ENCODE measurements at regions not wholly inside any gene's neighbourhood (a gene's known extent, or its start where the extent isn't known, plus 50 kb on each side); places are given as distances from the start of the nearest gene placed in this dataset.

DNA sequence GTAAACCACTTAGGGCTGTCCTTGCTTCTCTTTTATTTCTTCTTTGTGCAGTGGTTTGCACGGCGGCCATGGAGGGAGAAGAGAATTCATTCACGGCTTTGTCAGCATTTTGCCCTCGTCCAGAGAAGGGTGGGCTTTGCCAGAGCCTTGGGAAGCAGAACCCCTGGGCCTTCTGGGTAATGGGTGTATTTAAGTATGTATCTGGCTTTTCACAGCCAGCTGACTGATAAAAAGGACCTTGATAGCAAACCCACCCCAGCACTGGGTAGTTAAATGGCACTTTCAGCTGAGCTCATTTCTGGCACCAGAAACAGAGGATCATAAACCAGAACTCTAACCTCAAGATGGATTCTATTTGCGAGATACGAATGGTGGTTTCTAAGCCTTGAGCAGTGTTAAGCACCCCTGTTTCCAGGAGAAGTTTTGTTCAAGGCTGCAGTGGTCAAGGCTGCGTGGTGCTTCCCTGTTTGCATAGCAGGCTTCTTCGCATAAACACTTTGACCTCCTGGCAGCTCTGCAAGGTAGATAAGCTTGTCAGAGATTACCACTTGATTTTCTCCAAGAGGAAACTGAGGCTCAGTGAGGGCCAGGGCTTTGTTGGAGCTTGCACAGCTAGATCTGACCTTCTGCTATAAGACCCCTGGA lies 441.6 kb upstream of the KLF4 start (continued):
- TF ChIP-seq, protein P1, sequence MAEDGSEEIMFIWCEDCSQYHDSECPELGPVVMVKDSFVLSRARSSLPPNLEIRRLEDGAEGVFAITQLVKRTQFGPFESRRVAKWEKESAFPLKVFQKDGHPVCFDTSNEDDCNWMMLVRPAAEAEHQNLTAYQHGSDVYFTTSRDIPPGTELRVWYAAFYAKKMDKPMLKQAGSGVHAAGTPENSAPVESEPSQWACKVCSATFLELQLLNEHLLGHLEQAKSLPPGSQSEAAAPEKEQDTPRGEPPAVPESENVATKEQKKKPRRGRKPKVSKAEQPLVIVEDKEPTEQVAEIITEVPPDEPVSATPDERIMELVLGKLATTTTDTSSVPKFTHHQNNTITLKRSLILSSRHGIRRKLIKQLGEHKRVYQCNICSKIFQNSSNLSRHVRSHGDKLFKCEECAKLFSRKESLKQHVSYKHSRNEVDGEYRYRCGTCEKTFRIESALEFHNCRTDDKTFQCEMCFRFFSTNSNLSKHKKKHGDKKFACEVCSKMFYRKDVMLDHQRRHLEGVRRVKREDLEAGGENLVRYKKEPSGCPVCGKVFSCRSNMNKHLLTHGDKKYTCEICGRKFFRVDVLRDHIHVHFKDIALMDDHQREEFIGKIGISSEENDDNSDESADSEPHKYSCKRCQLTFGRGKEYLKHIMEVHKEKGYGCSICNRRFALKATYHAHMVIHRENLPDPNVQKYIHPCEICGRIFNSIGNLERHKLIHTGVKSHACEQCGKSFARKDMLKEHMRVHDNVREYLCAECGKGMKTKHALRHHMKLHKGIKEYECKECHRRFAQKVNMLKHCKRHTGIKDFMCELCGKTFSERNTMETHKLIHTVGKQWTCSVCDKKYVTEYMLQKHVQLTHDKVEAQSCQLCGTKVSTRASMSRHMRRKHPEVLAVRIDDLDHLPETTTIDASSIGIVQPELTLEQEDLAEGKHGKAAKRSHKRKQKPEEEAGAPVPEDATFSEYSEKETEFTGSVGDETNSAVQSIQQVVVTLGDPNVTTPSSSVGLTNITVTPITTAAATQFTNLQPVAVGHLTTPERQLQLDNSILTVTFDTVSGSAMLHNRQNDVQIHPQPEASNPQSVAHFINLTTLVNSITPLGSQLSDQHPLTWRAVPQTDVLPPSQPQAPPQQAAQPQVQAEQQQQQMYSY (CRISPR knock-in tag; IDR thresholded peaks at IDR 0.05): no peak
- TF ChIP-seq ZNF563 (CRISPR knock-in tag; IDR thresholded peaks at IDR 0.05): no peak

GRCh38 chr9:107929443-107929842 lies 439.9 kb upstream of the KLF4 start:
- ChIA-PET CTCF (ENCODE audit: low intra/inter-chr PET ratio, low total read pairs) (no interaction called here), POLR2A (no interaction called here)
- intact Hi-C loops (cut with micrococcal nuclease; ENCODE audit: unreplicated experiment): no loop called here
- FAIRE-seq: no peak
- Histone ChIP-seq H3K4me2 (ENCODE audit: low read depth, low read length) (no peak overlapping the region), H3K9ac (ENCODE audit: insufficient read depth, low read depth, low read length) (no peak overlapping the region), H3K27me3 (ENCODE audit: control insufficient read depth in 1 of 2, insufficient read depth in 2 of 2, low read length in 2 of 2) (no peaks in the 10 kb centered on the region), H3K79me2 (ENCODE audit: insufficient read depth, low read length) (no peaks in the 10 kb centered on the region), H3K9me3 (ENCODE audit: low read length) (no peaks in the 10 kb centered on the region), H2AFZ (ENCODE audit: low read length) (no peak overlapping the region), H4K20me1 (ENCODE audit: insufficient read depth, low read length) (no peaks in the 10 kb centered on the region), H3K27ac (ENCODE audit: extremely low read length, insufficient read depth, low read length) (no peak overlapping the region), H3K36me3 (replicated peaks in 1 of 2; ENCODE audit: control insufficient read depth in 1 of 2, insufficient read depth in 2 of 2, low read length in 2 of 2) (no peaks in the 10 kb centered on the region), H3K4me1 (ENCODE audit: insufficient read depth, low read length) (no peaks in the 10 kb centered on the region), H3K4me3 (replicated peaks in 1 of 3; ENCODE audit: insufficient read depth in 1 of 3, low read depth in 2 of 3, low read length in 3 of 3) (no peak overlapping the region)
- WGBS (ENCODE audit: low lambda C conversion rate): 0% methylated on average over 1 of the region's 3 CpGs
- DNase-seq (ENCODE audit: low spot score): no peak
- no peak for ATAC-seq
- no TSS peak for BruUV-seq (replicated peaks)
- in situ Hi-C loops (cut with HindIII; ENCODE audit: extremely low pct_ligation_motif_present, low pct_unique_long_range_greater_than_20kb): no loop called here
- TF ChIP-seq KDM3A (CRISPR knock-in tag; IDR thresholded peaks at IDR 0.05; ENCODE audit: low read depth) (no peak), HINFP (CRISPR knock-in tag; IDR thresholded peaks at IDR 0.05; ENCODE audit: low read depth) (no peak), NFRKB (IDR thresholded peaks at IDR 0.05) (no peak), NR2F1 (CRISPR knock-in tag; IDR thresholded peaks at IDR 0.05) (no peak), ATAD3A (CRISPR knock-in tag; IDR thresholded peaks at IDR 0.05) (no peak), SMARCE1 (IDR thresholded peaks at IDR 0.05; ENCODE audit: borderline replicate concordance) (no peak), KLF12 (CRISPR knock-in tag; IDR thresholded peaks at IDR 0.05; ENCODE audit: borderline replicate concordance) (no peak), MXD4 (CRISPR knock-in tag; IDR thresholded peaks at IDR 0.05) (no peak), TGIF2 (CRISPR knock-in tag; IDR thresholded peaks at IDR 0.05) (no peak), TFAP4 (IDR thresholded peaks at IDR 0.05; ENCODE audit: borderline replicate concordance, low read depth) (no peak)
- TF ChIP-seq, protein P2, sequence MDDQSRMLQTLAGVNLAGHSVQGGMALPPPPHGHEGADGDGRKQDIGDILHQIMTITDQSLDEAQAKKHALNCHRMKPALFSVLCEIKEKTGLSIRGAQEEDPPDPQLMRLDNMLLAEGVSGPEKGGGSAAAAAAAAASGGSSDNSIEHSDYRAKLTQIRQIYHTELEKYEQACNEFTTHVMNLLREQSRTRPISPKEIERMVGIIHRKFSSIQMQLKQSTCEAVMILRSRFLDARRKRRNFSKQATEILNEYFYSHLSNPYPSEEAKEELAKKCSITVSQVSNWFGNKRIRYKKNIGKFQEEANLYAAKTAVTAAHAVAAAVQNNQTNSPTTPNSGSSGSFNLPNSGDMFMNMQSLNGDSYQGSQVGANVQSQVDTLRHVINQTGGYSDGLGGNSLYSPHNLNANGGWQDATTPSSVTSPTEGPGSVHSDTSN (CRISPR knock-in tag; IDR thresholded peaks at IDR 0.05; ENCODE audit: borderline replicate concordance): no peak
- TF ChIP-seq, protein P3, sequence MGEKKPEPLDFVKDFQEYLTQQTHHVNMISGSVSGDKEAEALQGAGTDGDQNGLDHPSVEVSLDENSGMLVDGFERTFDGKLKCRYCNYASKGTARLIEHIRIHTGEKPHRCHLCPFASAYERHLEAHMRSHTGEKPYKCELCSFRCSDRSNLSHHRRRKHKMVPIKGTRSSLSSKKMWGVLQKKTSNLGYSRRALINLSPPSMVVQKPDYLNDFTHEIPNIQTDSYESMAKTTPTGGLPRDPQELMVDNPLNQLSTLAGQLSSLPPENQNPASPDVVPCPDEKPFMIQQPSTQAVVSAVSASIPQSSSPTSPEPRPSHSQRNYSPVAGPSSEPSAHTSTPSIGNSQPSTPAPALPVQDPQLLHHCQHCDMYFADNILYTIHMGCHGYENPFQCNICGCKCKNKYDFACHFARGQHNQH (CRISPR knock-in tag; IDR thresholded peaks at IDR 0.05): no peak

All from HepG2 (cell line).